IMR-90 (cell line): ENCODE measurements at regions not wholly inside any gene's neighbourhood (a gene's known extent, or its start where the extent isn't known, plus 50 kb on each side); places are given as distances from the start of the nearest gene placed in this dataset.

Experiments
- ATAC-seq: fragments of 200-7000 bp; cut with Tn5 transposase; 2 replicates; pipeline ENCODE4 v1.9.1; 2020; ENCODE audit warnings: low read depth, mild to moderate bottlenecking, moderate library complexity
- BruUV-seq: library from RNA; stranded (reverse); fragments of 400-500 nt; replicated peaks from 2 replicates; lab custom pipeline; 2021; lab: Mats Ljungman, UMichigan
- CTCF ChIA-PET: fragments of 300-600 bp; formaldehyde crosslinking; extraction: SDS; loops from one replicate; lab custom pipeline; 2021; ENCODE audit warnings: antibody characterized with exemption; lab: Yijun Ruan, JAX
- POLR2A ChIA-PET: fragments of 300-600 bp; sonication (Branson Sonifier 250); formaldehyde crosslinking; loops from one replicate; lab custom pipeline; 2022; ENCODE audit warnings: antibody characterized with exemption; ENCODE audit not compliant: unreplicated experiment; lab: Charles Lee
- DNase-seq: peaks from one replicate; pipeline ENCODE4 v3.0.0; 2013
- H2AFZ ChIP-seq: replicated peaks from 2 replicates; pipeline ENCODE3; 2013; ENCODE audit warnings: low read length, mild to moderate bottlenecking; ENCODE audit not compliant: poor library complexity
- H2AK5ac ChIP-seq: 2 replicates; pipeline ENCODE4 v1.6.1; 2013; ENCODE audit warnings: low read depth, low read length, inconsistent platforms
- H2AK9ac ChIP-seq: replicated peaks from 2 replicates; pipeline ENCODE3; 2013; ENCODE audit warnings: mild to moderate bottlenecking, low read depth, low read length, moderate library complexity; ENCODE audit not compliant: poor library complexity
- H2BK120ac ChIP-seq: 2 replicates; pipeline ENCODE4 v1.6.1; 2013; ENCODE audit warnings: low read depth, low read length, inconsistent platforms
- H2BK15ac ChIP-seq: 3 replicates; pipeline ENCODE4 v1.6.1; 2013; ENCODE audit warnings: low read depth, low read length, inconsistent platforms
- H2BK20ac ChIP-seq: 2 replicates; pipeline ENCODE4 v1.6.1; 2013; ENCODE audit warnings: low read depth, mild to moderate bottlenecking, inconsistent platforms, low read length, moderate library complexity
- H2BK5ac ChIP-seq: 2 replicates; pipeline ENCODE4 v1.6.1; 2013; ENCODE audit warnings: mild to moderate bottlenecking, low read depth, low read length, inconsistent platforms; ENCODE audit not compliant: poor library complexity, severe bottlenecking
- H3K14ac ChIP-seq: replicated peaks from 2 replicates; pipeline ENCODE4 v1.6.1; 2013; ENCODE audit warnings: low read depth, low read length, inconsistent platforms
- H3K18ac ChIP-seq: 2 replicates; pipeline ENCODE4 v1.6.1; 2013; ENCODE audit warnings: low read depth, low read length, control low read depth
- H3K23ac ChIP-seq: 2 replicates; pipeline ENCODE4 v1.6.1; 2013; ENCODE audit warnings: low read depth, low read length, inconsistent platforms
- H3K27ac ChIP-seq: 2 replicates; pipeline ENCODE4 v1.5.1; 2013; ENCODE audit warnings: mild to moderate bottlenecking, control low read depth, low read length; ENCODE audit not compliant: insufficient read depth
- H3K27me3 ChIP-seq: 2 replicates; pipeline ENCODE4 v1.6.1; 2013; ENCODE audit warnings: low read length; ENCODE audit not compliant: control insufficient read depth, insufficient read depth
- H3K36me3 ChIP-seq: 2 replicates; pipeline ENCODE4 v1.6.1; 2013; ENCODE audit warnings: low read length, mixed read lengths; ENCODE audit not compliant: control insufficient read depth, insufficient read depth
- H3K4ac ChIP-seq: 2 replicates; pipeline ENCODE4 v1.6.1; 2013; ENCODE audit warnings: low read depth, low read length, inconsistent platforms
- H3K4me1 ChIP-seq: 2 replicates; pipeline ENCODE4 v1.6.1; 2013; ENCODE audit warnings: low read length, mixed read lengths; ENCODE audit not compliant: control insufficient read depth, insufficient read depth
- H3K4me2 ChIP-seq: 2 replicates; pipeline ENCODE4 v1.6.1; 2013; ENCODE audit warnings: low read depth, mild to moderate bottlenecking, control low read depth, low read length, moderate library complexity
- H3K4me3 ChIP-seq: 2 replicates; pipeline ENCODE4 v1.5.1; 2013; ENCODE audit warnings: low read depth, mild to moderate bottlenecking, control low read depth, low read length, moderate library complexity; ENCODE audit not compliant: insufficient read depth
- H3K56ac ChIP-seq: 2 replicates; pipeline ENCODE4 v1.6.1; 2013; ENCODE audit warnings: low read length, inconsistent platforms; ENCODE audit not compliant: insufficient read depth; ENCODE audit errors: extremely low read depth
- H3K79me1 ChIP-seq, 2 experiments: 2 replicates each; pipeline ENCODE4 v1.6.1; 2013; ENCODE audit warnings: low read length in 2 of 2, inconsistent platforms in 1 of 2, low read depth in 1 of 2
- H3K9ac ChIP-seq: 2 replicates; pipeline ENCODE4 v1.6.1; 2013; ENCODE audit warnings: low read depth, low read length, control low read depth
- H3K9me1 ChIP-seq: 2 replicates; pipeline ENCODE4 v1.6.1; 2013; ENCODE audit warnings: low read length, inconsistent platforms; ENCODE audit not compliant: insufficient read depth
- H3K9me3 ChIP-seq: 2 replicates; pipeline ENCODE4 v1.6.1; 2013; ENCODE audit warnings: low read length; ENCODE audit not compliant: control insufficient read depth, insufficient read depth
- H4K20me1 ChIP-seq: 2 replicates; pipeline ENCODE4 v1.6.1; 2013; ENCODE audit warnings: low read length, inconsistent platforms; ENCODE audit not compliant: insufficient read depth
- H4K5ac ChIP-seq: 2 replicates; pipeline ENCODE4 v1.6.1; 2013; ENCODE audit warnings: mild to moderate bottlenecking, low read depth, low read length, control low read depth
- H4K8ac ChIP-seq, 2 experiments: 2 replicates each; pipeline ENCODE4 v1.6.1; 2013; ENCODE audit warnings: low read depth in 2 of 2, low read length in 2 of 2, control low read depth in 1 of 2, inconsistent platforms in 1 of 2
- H4K91ac ChIP-seq: 2 replicates; pipeline ENCODE4 v1.6.1; 2013; ENCODE audit warnings: low read depth, low read length, inconsistent platforms; ENCODE audit not compliant: insufficient read depth
- CHD1 ChIP-seq: IDR thresholded peaks from 2 replicates; pipeline ENCODE4 v1.6.1; 2012; ENCODE audit warnings: low read depth, low read length, improper control_type of control experiment
- CTCF ChIP-seq: conservative IDR thresholded peaks from 2 replicates; pipeline ENCODE4 v1.5.1; 2012; ENCODE audit warnings: mild to moderate bottlenecking, low read depth, low read length, improper control_type of control experiment
- MAFK ChIP-seq: IDR thresholded peaks from 2 replicates; pipeline ENCODE4 v1.6.1; 2012; ENCODE audit warnings: low read depth, low read length, improper control_type of control experiment
- POLR2A ChIP-seq: IDR thresholded peaks from 2 replicates; pipeline ENCODE4 v1.6.1; 2012; ENCODE audit warnings: mild to moderate bottlenecking, low read depth, low read length
- RAD21 ChIP-seq: IDR thresholded peaks from 2 replicates; pipeline ENCODE4 v1.6.1; 2012; ENCODE audit warnings: low read length, improper control_type of control experiment
- RFX5 ChIP-seq: IDR thresholded peaks from 2 replicates; pipeline ENCODE4 v1.8.0; 2012; ENCODE audit warnings: low read depth, mild to moderate bottlenecking, low read length, moderate library complexity
- SMC3 ChIP-seq: fragments of 150-350 bp; IDR thresholded peaks from 2 replicates; pipeline ENCODE4 v1.6.1; 2016; ENCODE audit warnings: low read depth, mild to moderate bottlenecking, antibody characterized with exemption, low read length, moderate library complexity
- USF2 ChIP-seq: fragments of 150-350 bp; IDR thresholded peaks from 2 replicates; pipeline ENCODE4 v1.6.1; 2017; ENCODE audit warnings: mild to moderate bottlenecking, antibody characterized with exemption, low read length, low read depth
- WGBS, 2 experiments: methylation state at CpG; one replicate each; pipeline versions ENCODE4 v1.1.5 to v1.1.7; 2013; ENCODE audit warnings: missing lambda C conversion rate in 2 of 2; ENCODE audit not compliant: insufficient read length in 1 of 2; ENCODE audit errors: extremely low coverage in 2 of 2; 5-methylcytosine and 5-hydroxymethylcytosine counted together
- dilution Hi-C: fragments of 300-500 bp; cut with HindIII; formaldehyde crosslinking; loops from one replicate; pipeline ENCODE4 v1.14.3; 2018; ENCODE audit warnings: low sequenced_read_pairs; ENCODE audit not compliant: unreplicated experiment
- in situ Hi-C: fragments of 300-500 bp; cut with MboI; formaldehyde crosslinking; loops from 3 replicates; pipeline ENCODE4 v1.14.3; 2019; ENCODE audit warnings: low sequenced_read_pairs, inconsistent platforms, mixed read lengths
- intact Hi-C: fragments of 100-400 bp; cut with micrococcal nuclease; formaldehyde crosslinking; loops from 2 replicates; pipeline ENCODE4 v1.10.0; 2022

DNA sequence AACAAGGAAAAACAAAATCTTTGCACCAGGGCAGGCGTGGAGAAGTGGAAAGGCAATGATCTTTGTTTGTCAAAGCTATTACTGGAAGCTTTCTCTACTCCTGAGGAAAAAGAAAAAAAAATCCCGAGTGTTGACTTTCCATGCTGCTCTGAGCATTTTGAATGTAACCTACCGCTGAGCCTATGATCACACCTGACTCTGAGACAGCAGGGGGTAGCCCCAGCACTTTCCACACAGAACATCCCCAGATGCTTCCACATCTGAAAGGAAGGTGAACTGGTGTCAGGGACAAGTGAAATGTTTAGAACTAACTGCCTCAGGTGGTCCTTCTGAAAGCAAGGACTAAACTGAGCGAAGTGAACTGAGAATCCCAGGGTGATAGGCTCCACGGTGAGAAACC, 1315.1 kb upstream of the DDX18 start:
- H3K4me1 ChIP-seq, result no peaks in the 10 kb centered on the region
- CTCF ChIA-PET, result no interaction called here
- H3K27ac ChIP-seq, result no peak overlapping the region
- intact Hi-C loops, result no loop called here
- in situ Hi-C loops, result no loop called here
- POLR2A ChIA-PET, result interaction anchor here (0.6 kb wide), 1 partner anchor 7 kb away, joined by 11 read pairs; no protein-coding TSS in a partner anchor
- no peak overlapping the region for H2AK5ac ChIP-seq
- no peak overlapping the region for H2BK120ac ChIP-seq
- H3K4me2 ChIP-seq, result no peak overlapping the region
- no peak overlapping the region for H2BK20ac ChIP-seq
- H3K4ac ChIP-seq, result no peak overlapping the region
- no peak overlapping the region for H3K18ac ChIP-seq
- H4K8ac ChIP-seq, result no peak overlapping the region
- no peaks in the 10 kb centered on the region for H3K79me1 ChIP-seq
- H3K4me3 ChIP-seq, result no peak overlapping the region
- no peak overlapping the region for H3K56ac ChIP-seq
- no peak overlapping the region for H4K5ac ChIP-seq
- H3K9me3 ChIP-seq, result peaks cover 2% of the 10 kb centered on the region; the same call in 1 of the 2 replicates
- no peak for DNase-seq
- H2AK9ac ChIP-seq, result no peak overlapping the region
- ATAC-seq, result no peak
- no peak overlapping the region for H2BK15ac ChIP-seq
- no peaks in the 10 kb centered on the region for H3K27me3 ChIP-seq
- no peaks in the 10 kb centered on the region for H4K20me1 ChIP-seq
- no TSS peak for BruUV-seq
- dilution Hi-C loops, result no loop called here
- H2BK5ac ChIP-seq, result no peak overlapping the region
- WGBS, 2 experiments, result no CpG with 5 or more reads among the region's 5 CpGs
- H4K91ac ChIP-seq, result no peak overlapping the region
- TF ChIP-seq RFX5, result no peak
- TF ChIP-seq USF2, result no peak
- TF ChIP-seq SMC3, result no peak
- no peak for TF ChIP-seq POLR2A
- no peak for TF ChIP-seq CHD1
- TF ChIP-seq MAFK, result no peak
- no peak for TF ChIP-seq CTCF
- TF ChIP-seq RAD21, result no peak
- H3K23ac ChIP-seq, result no peak overlapping the region
- no peak overlapping the region for H3K14ac ChIP-seq
- H3K36me3 ChIP-seq, result no peaks in the 10 kb centered on the region
- no peaks in the 10 kb centered on the region for H3K9me1 ChIP-seq
- no peak overlapping the region for H2AFZ ChIP-seq
- no peak overlapping the region for H3K9ac ChIP-seq
